ENCODE measurements at regions not wholly inside any gene's neighbourhood (a gene's known extent, or its start where the extent isn't known, plus 50 kb on each side); places are given as distances from the start of the nearest gene placed in this dataset.

DNA sequence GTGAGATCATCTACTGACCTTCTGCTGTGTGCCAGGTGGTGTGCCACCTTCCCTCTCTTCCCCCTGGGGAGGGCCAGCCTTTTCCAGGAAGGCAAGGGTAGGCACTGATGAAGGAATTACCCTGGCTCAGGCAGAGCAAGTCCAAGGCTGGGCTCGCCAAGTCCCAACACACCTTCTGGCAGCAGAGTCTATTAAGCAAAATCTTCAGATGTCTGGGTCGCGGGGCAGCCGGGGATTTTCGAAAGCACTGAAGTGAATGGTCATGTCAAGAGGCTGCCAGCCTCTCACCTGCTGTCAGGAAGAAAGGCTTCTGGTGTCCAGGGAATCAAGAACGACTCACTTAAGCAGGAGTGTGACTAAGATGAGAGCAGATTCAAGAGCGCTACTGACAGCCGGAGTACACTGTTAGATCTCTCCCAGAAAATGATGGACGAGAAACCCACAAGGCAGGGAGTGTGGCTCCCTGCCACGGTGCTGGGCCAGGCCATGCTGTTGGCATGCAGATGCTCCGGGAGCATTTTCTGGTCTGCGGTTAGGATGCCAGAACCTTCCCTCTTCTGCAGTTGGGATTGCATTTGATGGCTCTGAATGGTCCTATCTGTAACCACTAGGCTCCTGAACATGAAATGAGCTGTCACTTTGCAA is 479.8 kb downstream of the SHQ1 start:
- ATAC-seq (no peak), DNase-seq (ENCODE audit: low read depth, low spot score) (no peak)
- Histone ChIP-seq H3K9me3 (ENCODE audit: control insufficient read depth, insufficient read depth, low read depth, low read length) (no peaks in the 10 kb centered on the region), H3K4me3 (ENCODE audit: low read depth in 2 of 2, low read length in 2 of 2) (no peak overlapping the region), H3K4me1 (ENCODE audit: control insufficient read depth, insufficient read depth, low read length) (no peaks in the 10 kb centered on the region), H3K27ac (ENCODE audit: low read length) (no peak overlapping the region), H3K36me3 (ENCODE audit: control insufficient read depth, insufficient read depth, low read length) (no peaks in the 10 kb centered on the region), H3K27me3 (ENCODE audit: control insufficient read depth, insufficient read depth, low read length) (no peaks in the 10 kb centered on the region)
- intact Hi-C loops (cut with micrococcal nuclease; ENCODE audit: unreplicated experiment): no loop called here
- TF ChIP-seq CTCF (IDR thresholded peaks at IDR 0.05): no peak
- TF ChIP-seq POLR2AphosphoS5 (IDR thresholded peaks at IDR 0.05; ENCODE audit: low read depth, low read length): no peak
- TF ChIP-seq TCF7L2 (IDR thresholded peaks at IDR 0.05; ENCODE audit: low read depth, low read length): no peak
- TF ChIP-seq SIN3A (IDR thresholded peaks at IDR 0.05; ENCODE audit: borderline replicate concordance, insufficient read depth, low read depth, low read length): no peak
- TF ChIP-seq REST (IDR thresholded peaks at IDR 0.05; ENCODE audit: insufficient read depth in 1 of 2, low read depth in 2 of 2, low read length in 1 of 2): no peak
- ChIA-PET CTCF (no interaction called here), POLR2A (interaction anchor here (0.6 kb wide), 1 partner anchor 703 kb away, joined by 15 read pairs; no protein-coding TSS in a partner anchor)
- no TSS peak for BruUV-seq (replicated peaks)
- in situ Hi-C loops (cut with HindIII; ENCODE audit: low pct_unique_long_range_greater_than_20kb, low sequenced_read_pairs): no loop called here

DNA sequence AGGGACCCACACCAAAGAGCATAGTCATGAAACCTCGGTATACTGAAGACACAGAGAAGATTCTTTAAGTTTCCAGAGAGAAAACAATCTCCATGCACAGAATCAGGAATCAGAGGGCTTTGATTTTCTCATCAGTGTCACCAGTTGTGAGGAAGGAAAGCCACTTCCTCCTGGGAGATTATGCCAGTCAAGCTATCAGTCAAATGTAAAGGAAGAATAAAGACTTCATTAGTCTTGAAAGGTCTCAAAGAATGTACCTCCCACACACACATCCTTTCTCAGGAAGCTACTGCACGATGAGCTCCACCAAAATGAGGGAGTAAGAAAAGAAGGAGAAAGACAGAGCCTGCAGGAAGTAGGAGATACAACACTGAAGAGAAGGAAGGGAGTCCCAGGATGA is 486.3 kb downstream of the SHQ1 start:
- intact Hi-C loops (cut with micrococcal nuclease; ENCODE audit: unreplicated experiment) (no loop called here), in situ Hi-C loops (cut with HindIII; ENCODE audit: low pct_unique_long_range_greater_than_20kb, low sequenced_read_pairs) (no loop called here)
- CTCF ChIA-PET: no interaction called here
- no peaks in the 10 kb centered on the region for H3K9me3 ChIP-seq (ENCODE audit: control insufficient read depth, insufficient read depth, low read depth, low read length)
- no peaks in the 10 kb centered on the region for H3K27me3 ChIP-seq (ENCODE audit: control insufficient read depth, insufficient read depth, low read length)
- H3K4me3 ChIP-seq (ENCODE audit: low read depth in 2 of 2, low read length in 2 of 2): no peak overlapping the region
- H3K27ac ChIP-seq (ENCODE audit: low read length): no peak overlapping the region
- TF ChIP-seq CTCF (IDR thresholded peaks at IDR 0.05) (no peak), POLR2AphosphoS5 (IDR thresholded peaks at IDR 0.05; ENCODE audit: low read depth, low read length) (no peak), SIN3A (IDR thresholded peaks at IDR 0.05; ENCODE audit: borderline replicate concordance, insufficient read depth, low read depth, low read length) (no peak), TCF7L2 (IDR thresholded peaks at IDR 0.05; ENCODE audit: low read depth, low read length) (no peak), REST (IDR thresholded peaks at IDR 0.05; ENCODE audit: insufficient read depth in 1 of 2, low read depth in 2 of 2, low read length in 1 of 2) (no peak)
- H3K4me1 ChIP-seq (ENCODE audit: control insufficient read depth, insufficient read depth, low read length): no peaks in the 10 kb centered on the region
- no TSS peak for BruUV-seq (replicated peaks)
- no peak for ATAC-seq
- POLR2A ChIA-PET: no interaction called here
- no peak for DNase-seq (ENCODE audit: low read depth, low spot score)
- H3K36me3 ChIP-seq (ENCODE audit: control insufficient read depth, insufficient read depth, low read length): no peaks in the 10 kb centered on the region
